HCT116 (cell line): ENCODE measurements at regions not wholly inside any gene's neighbourhood (a gene's known extent, or its start where the extent isn't known, plus 50 kb on each side); places are given as distances from the start of the nearest gene placed in this dataset.

Experiments used
- ATAC-seq: fragments of 200-7000 bp; cut with Tn5 transposase; 2 replicates; pipeline ENCODE4 v1.9.1; 2020; ENCODE audit warnings: mild to moderate bottlenecking, moderate library complexity
- BruUV-seq: library from RNA; stranded (reverse); fragments of 400-500 nt; replicated peaks from 2 replicates; lab custom pipeline; 2021; lab: Mats Ljungman, UMichigan
- CTCF ChIA-PET: fragments of 300-600 bp; sonication (Branson Sonifier 250); formaldehyde crosslinking; loops from one replicate; lab custom pipeline; 2021; ENCODE audit warnings: antibody characterized with exemption; lab: Charles Lee
- POLR2A ChIA-PET: fragments of 300-600, 350-600 bp; sonication (Branson Sonifier 250); formaldehyde crosslinking; loops from one replicate; lab custom pipeline; 2021; ENCODE audit warnings: antibody characterized with exemption; lab: Charles Lee
- RAD21 ChIA-PET, 2 experiments: fragments of 300-600 bp; sonication (Branson Sonifier 250); formaldehyde crosslinking; loops; one replicate each; lab custom pipeline; 2023; ENCODE audit warnings: low total read pairs in 2 of 2; ENCODE audit not compliant: uncharacterized antibody in 2 of 2, unreplicated experiment in 2 of 2, low non-redundant PET in 1 of 2; lab: Charles Lee
- DNase-seq: peaks from one replicate; pipeline ENCODE4 v3.0.0-alpha.2; 2010; ENCODE audit warnings: low read depth, low spot score
- H2AFZ ChIP-seq: fragments of 200-600 bp; shearing (Covaris generic), sonication (generic); 2 replicates; pipeline ENCODE4 v1.6.1; 2017; ENCODE audit warnings: low read depth, mixed run types, mixed read lengths, antibody characterized with exemption, low read length; ENCODE audit not compliant: poor library complexity, severe bottlenecking
- H3K27ac ChIP-seq: 2 replicates; pipeline ENCODE4 v1.5.1; 2012; ENCODE audit warnings: low read depth, low read length
- H3K27me3 ChIP-seq: fragments of 200-600 bp; sonication (generic); 2 replicates; pipeline ENCODE4 v1.6.1; 2016; ENCODE audit warnings: mixed run types, low read length, mixed read lengths; ENCODE audit not compliant: insufficient read depth
- H3K36me3 ChIP-seq, 2 experiments: fragments of 200-500 bp in 1 of 2; fragments of 200-600 bp in 1 of 2; sonication (Bioruptor generic) in 1 of 2; sonication (generic) in 1 of 2; 2 replicates each; pipeline versions ENCODE4 v1.5.1 to v1.6.1; 2014 to 2016; ENCODE audit warnings: low read length in 2 of 2, inconsistent platforms in 1 of 2, mixed read lengths in 1 of 2, mixed run types in 1 of 2; ENCODE audit not compliant: insufficient read depth in 2 of 2, control insufficient read depth in 1 of 2
- H3K4me1 ChIP-seq, 2 experiments: fragments of 200-600 bp in 1 of 2; sonication (generic) in 1 of 2; 2 replicates each; pipeline versions ENCODE4 v1.5.1 to v1.6.1; 2012 to 2017; ENCODE audit warnings: low read length in 2 of 2, inconsistent platforms in 1 of 2, mild to moderate bottlenecking in 1 of 2, mixed read lengths in 1 of 2, mixed run types in 1 of 2, moderate library complexity in 1 of 2; ENCODE audit not compliant: insufficient read depth in 2 of 2, control insufficient read depth in 1 of 2
- H3K4me2 ChIP-seq: fragments of 200-600 bp; sonication (generic); 2 replicates; pipeline ENCODE4 v1.6.1; 2017; ENCODE audit warnings: mixed run types, low read length, mixed read lengths
- H3K4me3 ChIP-seq, 2 experiments: fragments of 200-600 bp in 1 of 2; sonication (generic) in 1 of 2; replicated peaks in 1 of 2; 2 replicates each; pipeline ENCODE4 v1.5.1; 2011 to 2016; ENCODE audit warnings: low read length in 2 of 2, control low read depth in 1 of 2, low read depth in 1 of 2, mild to moderate bottlenecking in 1 of 2, mixed read lengths in 1 of 2, mixed run types in 1 of 2
- H3K79me2 ChIP-seq: fragments of 200-600 bp; sonication (generic); 2 replicates; pipeline ENCODE4 v1.6.1; 2017; ENCODE audit warnings: mild to moderate bottlenecking, mixed run types, low read length, moderate library complexity, mixed read lengths; ENCODE audit not compliant: insufficient read depth
- H3K9ac ChIP-seq: fragments of 200-600 bp; sonication (generic); 2 replicates; pipeline ENCODE4 v1.6.1; 2016; ENCODE audit warnings: low read length, mixed read lengths
- H3K9me2 ChIP-seq: fragments of 200-600 bp; sonication (generic), shearing (Covaris generic); 2 replicates; pipeline ENCODE4 v1.6.1; 2017; ENCODE audit warnings: mixed run types, mild to moderate bottlenecking, moderate library complexity; ENCODE audit not compliant: insufficient read depth
- H3K9me3 ChIP-seq, 2 experiments: fragments of 200-500 bp in 1 of 2; fragments of 200-600 bp in 1 of 2; sonication (Bioruptor generic) in 1 of 2; sonication (generic) in 1 of 2; 2 replicates each; pipeline ENCODE4 v1.6.1; 2014 to 2017; ENCODE audit warnings: low read length in 2 of 2, mixed read lengths in 2 of 2, inconsistent platforms in 1 of 2, low read depth in 1 of 2, mild to moderate bottlenecking in 1 of 2, mixed run types in 1 of 2, moderate library complexity in 1 of 2; ENCODE audit not compliant: control insufficient read depth in 1 of 2, insufficient read depth in 1 of 2
- H4K20me1 ChIP-seq: fragments of 200-600 bp; sonication (generic), shearing (Covaris generic); 2 replicates; pipeline ENCODE4 v1.6.1; 2017; ENCODE audit warnings: mixed run types, mild to moderate bottlenecking, moderate library complexity; ENCODE audit not compliant: insufficient read depth
- CBX3 ChIP-seq: IDR thresholded peaks from 2 replicates; pipeline ENCODE4 v1.6.1; 2012; ENCODE audit warnings: low read depth
- EZH2 ChIP-seq: fragments of 200-600 bp; sonication (generic); IDR thresholded peaks from 2 replicates; pipeline ENCODE4 v1.6.1; 2017; ENCODE audit warnings: antibody characterized with exemption, mixed run types
- FOSL1 ChIP-seq: IDR thresholded peaks from 2 replicates; pipeline ENCODE4 v1.6.1; 2012; ENCODE audit warnings: low read depth
- JUND ChIP-seq: IDR thresholded peaks from 2 replicates; pipeline ENCODE4 v1.6.1; 2012
- POLR2A ChIP-seq: IDR thresholded peaks from 2 replicates; pipeline ENCODE4 v1.7.0; 2011; ENCODE audit warnings: borderline replicate concordance; ENCODE audit not compliant: insufficient read depth, insufficient read length; ENCODE audit errors: extremely low read depth
- RAD21 ChIP-seq: IDR thresholded peaks from 2 replicates; pipeline ENCODE4 v1.6.1; 2012; ENCODE audit warnings: low read depth, mild to moderate bottlenecking
- YY1 ChIP-seq: IDR thresholded peaks from 2 replicates; pipeline ENCODE4 v1.6.1; 2011; ENCODE audit warnings: low read length, low read depth, moderate library complexity, mild to moderate bottlenecking; ENCODE audit not compliant: insufficient replicate concordance; ENCODE audit errors: extremely low read depth
- intact Hi-C: fragments of 100-400 bp; cut with micrococcal nuclease; formaldehyde crosslinking; loops from 2 replicates; pipeline ENCODE4 v1.10.0; 2022
- TF ChIP-seq, protein P1 (sequence below), 3 experiments: fragments of 200-600 bp in 1 of 3; sonication (generic) in 1 of 3; IDR thresholded peaks in 2 of 3; conservative IDR thresholded peaks in 1 of 3; 2 replicates each; pipeline ENCODE4 v1.5.1; 2012 to 2017; ENCODE audit warnings: low read depth in 2 of 3, low read length in 2 of 3, antibody characterized with exemption in 1 of 3, borderline replicate concordance in 1 of 3, control low read depth in 1 of 3, mild to moderate bottlenecking in 1 of 3, mixed read lengths in 1 of 3, mixed run types in 1 of 3, moderate library complexity in 1 of 3; ENCODE audit not compliant: insufficient read depth in 1 of 3
- TF ChIP-seq, protein P2 (sequence below): IDR thresholded peaks from 2 replicates; pipeline ENCODE4 v1.6.1; 2011; ENCODE audit warnings: mild to moderate bottlenecking, low read length, moderate library complexity; ENCODE audit not compliant: insufficient replicate concordance; ENCODE audit errors: extremely low read depth

DNA sequence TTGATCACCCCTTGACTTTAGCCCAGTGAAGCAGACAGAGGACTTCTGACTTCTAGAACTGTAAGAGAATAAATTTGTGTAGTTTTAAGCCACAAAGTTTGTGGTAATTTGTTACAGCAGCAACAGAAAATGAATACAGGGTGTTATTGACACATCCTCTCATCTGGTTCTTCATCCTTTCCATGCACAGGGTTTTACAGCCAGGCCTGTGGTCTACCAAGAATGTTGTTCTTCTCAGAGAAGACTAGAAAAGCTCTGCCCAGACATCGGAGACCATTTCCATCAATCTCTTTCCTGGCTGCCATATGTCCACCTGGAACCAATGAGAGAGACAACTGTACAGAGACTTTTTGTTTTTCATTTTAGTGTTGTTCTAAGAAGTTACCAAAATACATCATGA, 308.2 kb upstream of the AMIGO2 start:
- CTCF ChIA-PET, result no interaction called here
- no peak overlapping the region for H3K27ac ChIP-seq
- POLR2A ChIA-PET, result no interaction called here

More for the DNA sequence above, 308.2 kb upstream of the AMIGO2 start:
- Histone ChIP-seq H4K20me1 (no peaks in the 10 kb centered on the region), H3K27me3 (no peaks in the 10 kb centered on the region), H3K4me1 (peaks cover 0 to 4% of the 10 kb centered on the region in 2 experiments; a peak in 2 of 4 replicates), H3K4me3 (no peak overlapping the region), H3K4me2 (no peak overlapping the region), H3K9me3 (no peaks in the 10 kb centered on the region), H2AFZ (no peak overlapping the region), H3K36me3 (no peaks in the 10 kb centered on the region), H3K9me2 (no peaks in the 10 kb centered on the region), H3K79me2 (no peaks in the 10 kb centered on the region), H3K9ac (no peak overlapping the region)
- RAD21 ChIA-PET, result no interaction called here
- ATAC-seq (no peak), DNase-seq (no peak)
- intact Hi-C loops, result no loop called here
- TF ChIP-seq, protein P1, sequence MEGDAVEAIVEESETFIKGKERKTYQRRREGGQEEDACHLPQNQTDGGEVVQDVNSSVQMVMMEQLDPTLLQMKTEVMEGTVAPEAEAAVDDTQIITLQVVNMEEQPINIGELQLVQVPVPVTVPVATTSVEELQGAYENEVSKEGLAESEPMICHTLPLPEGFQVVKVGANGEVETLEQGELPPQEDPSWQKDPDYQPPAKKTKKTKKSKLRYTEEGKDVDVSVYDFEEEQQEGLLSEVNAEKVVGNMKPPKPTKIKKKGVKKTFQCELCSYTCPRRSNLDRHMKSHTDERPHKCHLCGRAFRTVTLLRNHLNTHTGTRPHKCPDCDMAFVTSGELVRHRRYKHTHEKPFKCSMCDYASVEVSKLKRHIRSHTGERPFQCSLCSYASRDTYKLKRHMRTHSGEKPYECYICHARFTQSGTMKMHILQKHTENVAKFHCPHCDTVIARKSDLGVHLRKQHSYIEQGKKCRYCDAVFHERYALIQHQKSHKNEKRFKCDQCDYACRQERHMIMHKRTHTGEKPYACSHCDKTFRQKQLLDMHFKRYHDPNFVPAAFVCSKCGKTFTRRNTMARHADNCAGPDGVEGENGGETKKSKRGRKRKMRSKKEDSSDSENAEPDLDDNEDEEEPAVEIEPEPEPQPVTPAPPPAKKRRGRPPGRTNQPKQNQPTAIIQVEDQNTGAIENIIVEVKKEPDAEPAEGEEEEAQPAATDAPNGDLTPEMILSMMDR (IDR thresholded peaks at IDR 0.05 in 2 of 3, conservative IDR thresholded peaks at IDR 0.05 in 1 of 3; ENCODE audit: borderline replicate concordance in 1 of 3, insufficient read depth in 1 of 3, low read depth in 2 of 3, low read length in 2 of 3), result no peak
- no peak for TF ChIP-seq EZH2
- TF ChIP-seq RAD21, result no peak
- TF ChIP-seq POLR2A, result no peak
- no peak for TF ChIP-seq FOSL1
- TF ChIP-seq, protein P2, sequence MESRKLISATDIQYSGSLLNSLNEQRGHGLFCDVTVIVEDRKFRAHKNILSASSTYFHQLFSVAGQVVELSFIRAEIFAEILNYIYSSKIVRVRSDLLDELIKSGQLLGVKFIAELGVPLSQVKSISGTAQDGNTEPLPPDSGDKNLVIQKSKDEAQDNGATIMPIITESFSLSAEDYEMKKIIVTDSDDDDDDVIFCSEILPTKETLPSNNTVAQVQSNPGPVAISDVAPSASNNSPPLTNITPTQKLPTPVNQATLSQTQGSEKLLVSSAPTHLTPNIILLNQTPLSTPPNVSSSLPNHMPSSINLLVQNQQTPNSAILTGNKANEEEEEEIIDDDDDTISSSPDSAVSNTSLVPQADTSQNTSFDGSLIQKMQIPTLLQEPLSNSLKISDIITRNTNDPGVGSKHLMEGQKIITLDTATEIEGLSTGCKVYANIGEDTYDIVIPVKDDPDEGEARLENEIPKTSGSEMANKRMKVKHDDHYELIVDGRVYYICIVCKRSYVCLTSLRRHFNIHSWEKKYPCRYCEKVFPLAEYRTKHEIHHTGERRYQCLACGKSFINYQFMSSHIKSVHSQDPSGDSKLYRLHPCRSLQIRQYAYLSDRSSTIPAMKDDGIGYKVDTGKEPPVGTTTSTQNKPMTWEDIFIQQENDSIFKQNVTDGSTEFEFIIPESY, result no peak
- TF ChIP-seq YY1, result no peak
- TF ChIP-seq JUND, result no peak
- no peak for TF ChIP-seq CBX3
- BruUV-seq, result no TSS peak
